ENCODE measurements at regions not wholly inside any gene's neighbourhood (a gene's known extent, or its start where the extent isn't known, plus 50 kb on each side); places are given as distances from the start of the nearest gene placed in this dataset.

DNA sequence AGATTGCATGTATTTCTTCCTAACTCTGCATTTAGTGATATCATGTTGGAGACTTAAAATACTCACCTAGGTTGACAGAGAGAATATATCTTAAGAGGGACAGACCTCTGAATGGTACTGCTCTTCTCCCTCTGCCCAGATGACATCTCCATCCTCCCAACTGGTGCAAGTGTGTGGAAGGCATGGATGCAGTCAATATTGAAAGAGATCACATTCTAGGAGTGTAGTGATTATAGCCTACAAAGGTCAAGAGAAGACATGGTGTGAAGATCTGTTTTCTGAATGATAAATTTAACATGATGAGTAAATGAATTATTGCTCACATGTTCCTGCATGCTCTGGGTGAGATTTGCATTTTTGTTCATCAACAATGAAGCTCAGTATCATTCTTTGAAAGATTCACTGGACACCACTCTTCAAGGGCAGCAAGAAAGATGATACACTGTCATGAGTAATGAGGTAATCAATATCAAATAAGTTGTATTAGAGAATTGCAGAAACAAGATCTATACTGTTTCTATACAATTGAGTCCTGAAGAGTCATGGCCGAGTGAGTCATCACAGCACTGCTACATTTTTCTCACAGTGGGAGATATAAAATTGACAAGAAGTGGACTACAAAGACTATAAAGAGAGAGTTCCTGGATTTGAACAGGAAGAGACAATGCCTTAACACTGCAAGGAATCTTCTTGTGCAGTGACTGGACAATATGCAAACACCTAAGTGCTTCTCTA lies 183.3 kb upstream of the KRR1 start:
- TF ChIP-seq, protein P1, sequence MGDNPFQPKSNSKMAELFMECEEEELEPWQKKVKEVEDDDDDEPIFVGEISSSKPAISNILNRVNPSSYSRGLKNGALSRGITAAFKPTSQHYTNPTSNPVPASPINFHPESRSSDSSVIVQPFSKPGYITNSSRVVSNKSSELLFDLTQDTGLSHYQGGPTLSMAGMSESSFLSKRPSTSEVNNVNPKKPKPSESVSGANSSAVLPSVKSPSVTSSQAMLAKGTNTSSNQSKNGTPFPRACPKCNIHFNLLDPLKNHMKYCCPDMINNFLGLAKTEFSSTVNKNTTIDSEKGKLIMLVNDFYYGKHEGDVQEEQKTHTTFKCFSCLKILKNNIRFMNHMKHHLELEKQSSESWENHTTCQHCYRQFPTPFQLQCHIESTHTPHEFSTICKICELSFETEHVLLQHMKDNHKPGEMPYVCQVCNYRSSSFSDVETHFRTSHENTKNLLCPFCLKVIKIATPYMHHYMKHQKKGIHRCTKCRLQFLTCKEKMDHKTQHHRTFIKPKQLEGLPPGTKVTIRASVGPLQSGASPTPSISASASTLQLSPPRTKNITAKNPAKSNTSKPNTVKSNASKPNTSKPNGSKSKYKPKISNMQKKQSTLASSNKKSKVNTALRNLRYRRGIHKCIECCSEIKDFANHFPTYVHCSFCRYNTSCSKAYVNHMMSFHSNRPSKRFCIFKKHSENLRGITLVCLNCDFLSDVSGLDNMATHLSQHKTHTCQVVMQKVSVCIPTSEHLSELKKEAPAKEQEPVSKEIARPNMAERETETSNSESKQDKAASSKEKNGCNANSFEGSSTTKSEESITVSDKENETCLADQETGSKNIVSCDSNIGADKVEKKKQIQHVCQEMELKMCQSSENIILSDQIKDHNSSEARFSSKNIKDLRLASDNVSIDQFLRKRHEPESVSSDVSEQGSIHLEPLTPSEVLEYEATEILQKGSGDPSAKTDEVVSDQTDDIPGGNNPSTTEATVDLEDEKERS (tag by site-specific recombination; IDR thresholded peaks at IDR 0.05), result no peak
- TF ChIP-seq ZBTB1 (tag by site-specific recombination; IDR thresholded peaks at IDR 0.05), result no peak
- TF ChIP-seq, protein P2, sequence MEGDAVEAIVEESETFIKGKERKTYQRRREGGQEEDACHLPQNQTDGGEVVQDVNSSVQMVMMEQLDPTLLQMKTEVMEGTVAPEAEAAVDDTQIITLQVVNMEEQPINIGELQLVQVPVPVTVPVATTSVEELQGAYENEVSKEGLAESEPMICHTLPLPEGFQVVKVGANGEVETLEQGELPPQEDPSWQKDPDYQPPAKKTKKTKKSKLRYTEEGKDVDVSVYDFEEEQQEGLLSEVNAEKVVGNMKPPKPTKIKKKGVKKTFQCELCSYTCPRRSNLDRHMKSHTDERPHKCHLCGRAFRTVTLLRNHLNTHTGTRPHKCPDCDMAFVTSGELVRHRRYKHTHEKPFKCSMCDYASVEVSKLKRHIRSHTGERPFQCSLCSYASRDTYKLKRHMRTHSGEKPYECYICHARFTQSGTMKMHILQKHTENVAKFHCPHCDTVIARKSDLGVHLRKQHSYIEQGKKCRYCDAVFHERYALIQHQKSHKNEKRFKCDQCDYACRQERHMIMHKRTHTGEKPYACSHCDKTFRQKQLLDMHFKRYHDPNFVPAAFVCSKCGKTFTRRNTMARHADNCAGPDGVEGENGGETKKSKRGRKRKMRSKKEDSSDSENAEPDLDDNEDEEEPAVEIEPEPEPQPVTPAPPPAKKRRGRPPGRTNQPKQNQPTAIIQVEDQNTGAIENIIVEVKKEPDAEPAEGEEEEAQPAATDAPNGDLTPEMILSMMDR (tag by site-specific recombination; IDR thresholded peaks at IDR 0.05), result no peak
- TF ChIP-seq, protein P3, sequence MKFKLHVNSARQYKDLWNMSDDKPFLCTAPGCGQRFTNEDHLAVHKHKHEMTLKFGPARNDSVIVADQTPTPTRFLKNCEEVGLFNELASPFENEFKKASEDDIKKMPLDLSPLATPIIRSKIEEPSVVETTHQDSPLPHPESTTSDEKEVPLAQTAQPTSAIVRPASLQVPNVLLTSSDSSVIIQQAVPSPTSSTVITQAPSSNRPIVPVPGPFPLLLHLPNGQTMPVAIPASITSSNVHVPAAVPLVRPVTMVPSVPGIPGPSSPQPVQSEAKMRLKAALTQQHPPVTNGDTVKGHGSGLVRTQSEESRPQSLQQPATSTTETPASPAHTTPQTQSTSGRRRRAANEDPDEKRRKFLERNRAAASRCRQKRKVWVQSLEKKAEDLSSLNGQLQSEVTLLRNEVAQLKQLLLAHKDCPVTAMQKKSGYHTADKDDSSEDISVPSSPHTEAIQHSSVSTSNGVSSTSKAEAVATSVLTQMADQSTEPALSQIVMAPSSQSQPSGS (tag by site-specific recombination; IDR thresholded peaks at IDR 0.05; ENCODE audit: low read depth), result no peak
- TF ChIP-seq MEIS1 (CRISPR knock-in tag; IDR thresholded peaks at IDR 0.05; ENCODE audit: borderline replicate concordance), result no peak
- TF ChIP-seq, protein P4, sequence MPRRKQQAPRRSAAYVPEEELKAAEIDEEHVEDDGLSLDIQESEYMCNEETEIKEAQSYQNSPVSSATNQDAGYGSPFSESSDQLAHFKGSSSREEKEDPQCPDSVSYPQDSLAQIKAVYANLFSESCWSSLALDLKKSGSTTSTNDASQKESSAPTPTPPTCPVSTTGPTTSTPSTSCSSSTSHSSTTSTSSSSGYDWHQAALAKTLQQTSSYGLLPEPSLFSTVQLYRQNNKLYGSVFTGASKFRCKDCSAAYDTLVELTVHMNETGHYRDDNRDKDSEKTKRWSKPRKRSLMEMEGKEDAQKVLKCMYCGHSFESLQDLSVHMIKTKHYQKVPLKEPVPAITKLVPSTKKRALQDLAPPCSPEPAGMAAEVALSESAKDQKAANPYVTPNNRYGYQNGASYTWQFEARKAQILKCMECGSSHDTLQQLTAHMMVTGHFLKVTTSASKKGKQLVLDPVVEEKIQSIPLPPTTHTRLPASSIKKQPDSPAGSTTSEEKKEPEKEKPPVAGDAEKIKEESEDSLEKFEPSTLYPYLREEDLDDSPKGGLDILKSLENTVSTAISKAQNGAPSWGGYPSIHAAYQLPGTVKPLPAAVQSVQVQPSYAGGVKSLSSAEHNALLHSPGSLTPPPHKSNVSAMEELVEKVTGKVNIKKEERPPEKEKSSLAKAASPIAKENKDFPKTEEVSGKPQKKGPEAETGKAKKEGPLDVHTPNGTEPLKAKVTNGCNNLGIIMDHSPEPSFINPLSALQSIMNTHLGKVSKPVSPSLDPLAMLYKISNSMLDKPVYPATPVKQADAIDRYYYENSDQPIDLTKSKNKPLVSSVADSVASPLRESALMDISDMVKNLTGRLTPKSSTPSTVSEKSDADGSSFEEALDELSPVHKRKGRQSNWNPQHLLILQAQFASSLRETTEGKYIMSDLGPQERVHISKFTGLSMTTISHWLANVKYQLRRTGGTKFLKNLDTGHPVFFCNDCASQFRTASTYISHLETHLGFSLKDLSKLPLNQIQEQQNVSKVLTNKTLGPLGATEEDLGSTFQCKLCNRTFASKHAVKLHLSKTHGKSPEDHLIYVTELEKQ (tag by site-specific recombination; IDR thresholded peaks at IDR 0.05; ENCODE audit: borderline replicate concordance), result no peak
- TF ChIP-seq ZNF658 (tag by site-specific recombination; IDR thresholded peaks at IDR 0.05), result no peak
- TF ChIP-seq ZNF791 (tag by site-specific recombination; IDR thresholded peaks at IDR 0.05), result no peak
- TF ChIP-seq ZNF132 (tag by site-specific recombination; IDR thresholded peaks at IDR 0.05; ENCODE audit: borderline replicate concordance), result no peak
- TF ChIP-seq ZNF24 (tag by site-specific recombination; IDR thresholded peaks at IDR 0.05), result no peak
- TF ChIP-seq ZNF76 (tag by site-specific recombination; IDR thresholded peaks at IDR 0.05; ENCODE audit: borderline replicate concordance, low read depth), result no peak
- no peak for TF ChIP-seq ZBTB17 (tag by site-specific recombination; IDR thresholded peaks at IDR 0.05)
